ENCODE measurements at regions not wholly inside any gene's neighbourhood (a gene's known extent, or its start where the extent isn't known, plus 50 kb on each side); places are given as distances from the start of the nearest gene placed in this dataset.

DNA sequence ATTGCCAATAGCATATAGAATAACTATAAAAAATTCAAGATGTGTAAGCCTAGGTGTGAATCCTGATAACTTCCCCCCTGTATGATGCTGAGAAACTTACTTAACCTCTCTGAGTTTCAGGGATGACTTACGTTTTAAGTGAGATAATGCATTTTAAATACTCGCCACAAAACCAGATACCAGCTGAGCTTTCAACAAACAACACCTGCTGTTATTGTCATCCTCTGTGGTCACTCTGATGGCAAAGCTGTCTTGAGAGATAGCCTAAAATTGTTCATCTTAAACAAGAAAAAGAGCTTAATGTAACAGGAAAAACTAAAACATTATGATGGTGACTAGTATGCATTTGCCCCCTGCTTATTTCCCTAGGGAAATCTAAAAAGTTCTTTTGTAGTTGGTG is 131.5 kb downstream of the RAD51AP2 start:
- no peaks in the 10 kb centered on the region for H3K4me1 ChIP-seq (ENCODE audit: insufficient read depth, low read length)
- FAIRE-seq, result no peak
- no peaks in the 10 kb centered on the region for H3K79me2 ChIP-seq (ENCODE audit: insufficient read depth, low read length)
- no peaks in the 10 kb centered on the region for H3K9me3 ChIP-seq (ENCODE audit: insufficient read depth, low read depth, low read length)
- Mint-ChIP-seq H3K27ac (ENCODE audit: unreplicated experiment) (no peak overlapping the region), H3K4me1 (ENCODE audit: low read depth, unreplicated experiment) (peaks cover 3% of the 10 kb centered on the region), H3K9me3 (ENCODE audit: unreplicated experiment) (peaks cover 3% of the 10 kb centered on the region), H3K4me3 (ENCODE audit: unreplicated experiment) (no peak overlapping the region), H3K36me3 (ENCODE audit: low read depth, unreplicated experiment) (no peaks in the 10 kb centered on the region), H3K27me3 (ENCODE audit: low read depth, unreplicated experiment) (no peaks in the 10 kb centered on the region)
- H3K36me3 ChIP-seq (ENCODE audit: insufficient read depth, low read length), result no peaks in the 10 kb centered on the region
- no peak overlapping the region for H3K9ac ChIP-seq (ENCODE audit: low read length)
- no peak for DNase-seq (ENCODE audit: low read depth)
- no peaks in the 10 kb centered on the region for H3K27me3 ChIP-seq (ENCODE audit: insufficient read depth, low read length)
- H2AFZ ChIP-seq (ENCODE audit: low read depth, low read length), result no peak overlapping the region
- no peak overlapping the region for H3K27ac ChIP-seq (ENCODE audit: low read depth, low read length)
- no peak for TF ChIP-seq EZH2 (IDR thresholded peaks at IDR 0.05; ENCODE audit: insufficient read depth, low read length)
- TF ChIP-seq CTCF (IDR thresholded peaks at IDR 0.05; ENCODE audit: insufficient read depth, low read depth, low read length), result no peak
- H3K4me3 ChIP-seq (ENCODE audit: insufficient read depth, low read depth, low read length), result no peak overlapping the region
- H3K4me2 ChIP-seq (ENCODE audit: low read length), result no peak overlapping the region
- no peaks in the 10 kb centered on the region for H4K20me1 ChIP-seq (ENCODE audit: insufficient read depth, low read length)

- Histone ChIP-seq H3K4me3 (ENCODE audit: insufficient read depth, low read depth, low read length) (no peak overlapping the region), H3K79me2 (ENCODE audit: insufficient read depth, low read length) (no peaks in the 10 kb centered on the region), H3K27ac (ENCODE audit: low read depth, low read length) (no peak overlapping the region), H3K4me1 (ENCODE audit: insufficient read depth, low read length) (no peaks in the 10 kb centered on the region), H3K36me3 (ENCODE audit: insufficient read depth, low read length) (no peaks in the 10 kb centered on the region), H3K27me3 (ENCODE audit: insufficient read depth, low read length) (no peaks in the 10 kb centered on the region), H3K9me3 (ENCODE audit: insufficient read depth, low read depth, low read length) (no peaks in the 10 kb centered on the region), H2AFZ (ENCODE audit: low read depth, low read length) (no peak overlapping the region), H4K20me1 (ENCODE audit: insufficient read depth, low read length) (no peaks in the 10 kb centered on the region), H3K9ac (ENCODE audit: low read length) (no peak overlapping the region), H3K4me2 (ENCODE audit: low read length) (no peak overlapping the region)
- no peaks in the 10 kb centered on the region for H3K36me3 Mint-ChIP-seq (ENCODE audit: low read depth, unreplicated experiment)
- no peaks in the 10 kb centered on the region for H3K9me3 Mint-ChIP-seq (ENCODE audit: unreplicated experiment)
- peaks cover 10% of the 10 kb centered on the region for H3K4me1 Mint-ChIP-seq (ENCODE audit: low read depth, unreplicated experiment)
- H3K4me3 Mint-ChIP-seq (ENCODE audit: unreplicated experiment), result no peak overlapping the region
- FAIRE-seq, result no peak
- no peak overlapping the region for H3K27ac Mint-ChIP-seq (ENCODE audit: unreplicated experiment)
- no peak for DNase-seq (ENCODE audit: low read depth)
- TF ChIP-seq CTCF (IDR thresholded peaks at IDR 0.05; ENCODE audit: insufficient read depth, low read depth, low read length) (no peak), EZH2 (IDR thresholded peaks at IDR 0.05; ENCODE audit: insufficient read depth, low read length) (no peak)
- peaks cover 2% of the 10 kb centered on the region for H3K27me3 Mint-ChIP-seq (ENCODE audit: low read depth, unreplicated experiment)
Measured at GRCh38 chr2:17380003-17380402, 138.2 kb downstream of the RAD51AP2 start.

- Mint-ChIP-seq H3K4me1 (ENCODE audit: low read depth, unreplicated experiment) (peaks cover 40% of the 10 kb centered on the region), H3K36me3 (ENCODE audit: low read depth, unreplicated experiment) (peaks cover 2% of the 10 kb centered on the region), H3K27ac (ENCODE audit: unreplicated experiment) (peak overlapping the region; percentile 30), H3K27me3 (ENCODE audit: low read depth, unreplicated experiment) (peaks cover 2% of the 10 kb centered on the region), H3K9me3 (ENCODE audit: unreplicated experiment) (peaks cover 2% of the 10 kb centered on the region), H3K4me3 (ENCODE audit: unreplicated experiment) (no peak overlapping the region)
- Histone ChIP-seq H3K9me3 (ENCODE audit: insufficient read depth, low read depth, low read length) (no peaks in the 10 kb centered on the region), H3K79me2 (ENCODE audit: insufficient read depth, low read length) (no peaks in the 10 kb centered on the region), H3K27me3 (ENCODE audit: insufficient read depth, low read length) (no peaks in the 10 kb centered on the region), H2AFZ (ENCODE audit: low read depth, low read length) (no peak overlapping the region), H3K4me3 (ENCODE audit: insufficient read depth, low read depth, low read length) (no peak overlapping the region), H3K27ac (ENCODE audit: low read depth, low read length) (no peak overlapping the region), H3K9ac (ENCODE audit: low read length) (no peak overlapping the region), H3K4me1 (ENCODE audit: insufficient read depth, low read length) (peaks cover 19% of the 10 kb centered on the region), H3K36me3 (ENCODE audit: insufficient read depth, low read length) (no peaks in the 10 kb centered on the region), H4K20me1 (ENCODE audit: insufficient read depth, low read length) (no peaks in the 10 kb centered on the region), H3K4me2 (ENCODE audit: low read length) (no peak overlapping the region)
- TF ChIP-seq CTCF (IDR thresholded peaks at IDR 0.05; ENCODE audit: insufficient read depth, low read depth, low read length) (no peak), EZH2 (IDR thresholded peaks at IDR 0.05; ENCODE audit: insufficient read depth, low read length) (no peak)
- DNase-seq (ENCODE audit: low read depth) (peak; percentile 31), FAIRE-seq (no peak)
Measured at GRCh38 chr2:17375262-17375661, 143.0 kb downstream of the RAD51AP2 start.
